ENCODE measurements at regions not wholly inside any gene's neighbourhood (a gene's known extent, or its start where the extent isn't known, plus 50 kb on each side); places are given as distances from the start of the nearest gene placed in this dataset.

DNA sequence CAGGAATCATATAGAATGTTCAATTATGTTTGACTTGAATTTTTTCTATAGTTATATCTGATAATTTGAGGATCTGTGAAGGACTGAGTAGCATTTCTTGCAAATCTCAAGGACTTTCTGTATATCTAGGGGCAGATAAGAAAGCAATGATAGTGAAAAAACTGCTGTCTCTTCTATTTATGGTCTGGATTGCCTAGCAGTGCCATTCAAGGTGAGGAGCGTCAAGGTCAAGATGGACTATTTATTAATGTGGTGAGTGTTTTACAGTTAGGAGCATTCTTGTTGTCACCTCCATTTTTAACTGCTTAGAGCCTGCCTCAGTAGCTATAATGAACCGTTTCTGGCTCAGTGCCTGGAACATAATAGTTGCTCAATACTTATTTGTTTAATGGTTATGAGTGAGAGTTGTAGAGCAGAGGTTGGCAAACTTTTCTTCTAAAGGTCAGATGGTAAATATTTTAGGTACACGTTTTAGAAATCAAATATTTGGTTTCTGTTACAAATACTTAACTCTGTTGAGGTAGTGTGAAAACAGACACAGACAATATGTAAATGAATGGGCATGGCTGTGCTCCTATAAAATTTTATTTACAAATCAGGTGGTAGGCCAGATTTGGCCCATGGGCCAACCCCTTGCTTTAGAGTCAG, 523.2 kb upstream of the IGFBP7 start:
- FAIRE-seq: no peak
- TF ChIP-seq, protein P1, sequence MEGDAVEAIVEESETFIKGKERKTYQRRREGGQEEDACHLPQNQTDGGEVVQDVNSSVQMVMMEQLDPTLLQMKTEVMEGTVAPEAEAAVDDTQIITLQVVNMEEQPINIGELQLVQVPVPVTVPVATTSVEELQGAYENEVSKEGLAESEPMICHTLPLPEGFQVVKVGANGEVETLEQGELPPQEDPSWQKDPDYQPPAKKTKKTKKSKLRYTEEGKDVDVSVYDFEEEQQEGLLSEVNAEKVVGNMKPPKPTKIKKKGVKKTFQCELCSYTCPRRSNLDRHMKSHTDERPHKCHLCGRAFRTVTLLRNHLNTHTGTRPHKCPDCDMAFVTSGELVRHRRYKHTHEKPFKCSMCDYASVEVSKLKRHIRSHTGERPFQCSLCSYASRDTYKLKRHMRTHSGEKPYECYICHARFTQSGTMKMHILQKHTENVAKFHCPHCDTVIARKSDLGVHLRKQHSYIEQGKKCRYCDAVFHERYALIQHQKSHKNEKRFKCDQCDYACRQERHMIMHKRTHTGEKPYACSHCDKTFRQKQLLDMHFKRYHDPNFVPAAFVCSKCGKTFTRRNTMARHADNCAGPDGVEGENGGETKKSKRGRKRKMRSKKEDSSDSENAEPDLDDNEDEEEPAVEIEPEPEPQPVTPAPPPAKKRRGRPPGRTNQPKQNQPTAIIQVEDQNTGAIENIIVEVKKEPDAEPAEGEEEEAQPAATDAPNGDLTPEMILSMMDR (IDR thresholded peaks at IDR 0.05; ENCODE audit: insufficient read depth, missing control alignments): no peak
- DNase-seq (ENCODE audit: insufficient read length, low spot score): no peak

DNA sequence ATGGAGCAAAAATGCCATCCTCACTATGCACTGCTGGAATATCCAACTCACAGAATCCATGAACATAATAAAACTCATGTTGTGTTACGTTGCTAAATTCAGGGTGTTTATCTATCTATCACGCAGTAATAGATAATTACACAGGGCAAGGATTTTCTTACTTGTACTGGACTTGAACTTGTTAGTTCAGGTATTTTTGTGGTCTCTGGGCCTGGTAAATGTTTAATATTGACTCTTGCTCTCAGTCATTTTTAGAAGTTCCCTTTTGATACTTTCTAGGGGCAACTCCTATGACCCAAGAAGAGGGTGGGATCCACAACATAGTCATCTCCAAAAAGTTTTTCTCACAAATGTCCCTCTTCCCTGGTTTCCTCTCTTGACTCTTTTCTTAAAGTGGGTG, 522.4 kb upstream of the IGFBP7 start:
- DNase-seq (ENCODE audit: insufficient read length, low spot score) (no peak), FAIRE-seq (no peak)
- TF ChIP-seq, protein P1 (IDR thresholded peaks at IDR 0.05; ENCODE audit: insufficient read depth, missing control alignments): no peak

DNA sequence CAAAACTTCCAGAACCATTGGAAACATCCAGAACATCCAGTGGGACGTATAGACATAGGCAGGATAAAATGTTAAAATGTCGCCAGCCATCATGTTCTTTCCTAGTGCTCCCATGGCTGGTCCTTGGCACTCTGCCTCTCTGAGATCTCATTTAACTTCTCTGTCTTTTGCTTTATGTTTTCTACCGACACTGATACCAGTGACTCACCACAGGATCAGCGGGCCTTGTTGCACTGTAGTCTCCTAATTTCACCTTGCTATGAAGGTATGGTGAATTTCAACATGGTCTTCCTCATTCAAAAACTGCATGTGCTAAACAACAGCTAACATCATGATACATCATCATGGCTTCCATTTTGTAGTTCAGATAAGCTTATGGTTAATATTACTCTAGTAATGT, 521.0 kb upstream of the IGFBP7 start:
- TF ChIP-seq, protein P1 (IDR thresholded peaks at IDR 0.05; ENCODE audit: insufficient read depth, missing control alignments): no peak
- DNase-seq (ENCODE audit: insufficient read length, low spot score) (no peak), FAIRE-seq (no peak)

DNA sequence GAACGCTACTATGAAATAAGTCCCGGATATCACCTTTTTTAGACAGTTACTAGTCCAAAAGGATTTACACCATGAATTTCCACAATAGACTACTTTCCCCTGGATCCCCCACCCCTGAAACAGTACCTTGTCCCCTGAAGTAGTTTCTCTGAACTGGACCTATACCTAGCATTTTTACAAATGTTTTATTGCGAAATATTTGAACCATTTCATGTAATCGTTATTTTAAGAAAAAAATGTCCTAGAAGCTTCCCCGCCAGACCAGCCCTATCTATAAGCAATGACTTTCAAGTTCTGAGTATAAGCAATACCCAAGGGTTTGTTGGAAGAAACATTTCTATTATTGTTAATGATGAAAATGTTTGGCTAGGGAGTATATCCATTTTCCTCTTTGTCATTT, 517.8 kb upstream of the IGFBP7 start:
- FAIRE-seq (no peak), DNase-seq (ENCODE audit: insufficient read length, low spot score) (no peak)
- TF ChIP-seq, protein P1 (IDR thresholded peaks at IDR 0.05; ENCODE audit: insufficient read depth, missing control alignments): no peak

DNA sequence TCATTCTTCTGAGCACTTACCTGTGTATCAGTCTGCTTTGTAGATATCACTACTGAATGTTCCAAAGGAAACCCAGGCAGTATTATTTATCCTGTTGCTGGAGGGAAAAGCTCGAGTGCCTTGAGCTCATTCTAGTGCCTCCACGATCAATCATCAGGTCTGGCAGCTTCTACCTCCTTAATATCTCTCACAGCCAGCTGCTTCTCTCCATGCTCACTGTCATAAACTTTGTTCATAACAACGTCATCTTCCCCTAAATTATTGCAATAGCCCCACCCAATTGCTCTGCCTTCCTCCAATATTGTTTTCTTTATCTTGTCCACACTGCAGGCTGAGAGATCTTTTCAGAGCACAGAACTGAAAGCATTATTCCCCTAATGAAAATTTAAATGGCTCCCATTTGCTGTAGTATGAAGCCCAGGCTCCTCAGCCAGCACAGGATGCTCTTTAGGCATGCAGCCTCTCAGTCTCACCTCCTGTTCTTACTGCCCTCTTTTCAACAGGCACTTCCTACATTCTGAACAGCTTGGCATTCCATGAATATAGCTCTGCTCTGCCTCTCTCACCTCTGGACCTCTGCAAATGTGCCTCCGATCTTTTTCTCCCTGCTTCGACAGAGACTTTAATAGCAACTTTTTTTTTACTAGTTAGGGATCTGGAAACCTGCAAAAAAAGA, 504.2 kb upstream of the IGFBP7 start:
- TF ChIP-seq, protein P1 (IDR thresholded peaks at IDR 0.05; ENCODE audit: insufficient read depth, missing control alignments): no peak
- FAIRE-seq: no peak
- no peak for DNase-seq (ENCODE audit: insufficient read length, low spot score)

DNA sequence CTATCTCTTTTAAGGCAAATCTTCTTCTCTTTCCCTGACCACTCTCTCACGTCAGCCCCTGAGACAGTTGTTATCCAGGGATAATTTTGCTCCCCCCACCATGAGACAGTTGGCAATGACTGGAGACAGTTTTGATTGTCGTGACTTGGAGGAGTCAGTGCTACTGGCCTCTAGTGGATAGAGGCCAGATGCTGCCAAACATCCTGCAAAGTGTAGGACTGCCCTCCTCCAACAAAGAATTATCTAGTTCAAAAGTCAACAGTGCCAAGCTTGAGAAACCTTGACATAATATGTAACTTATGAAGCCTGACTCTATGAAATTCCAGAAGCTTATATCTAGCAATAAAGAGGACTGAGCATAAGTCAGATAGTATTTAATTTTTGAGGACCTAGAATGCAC, 502.1 kb upstream of the IGFBP7 start:
- DNase-seq (ENCODE audit: insufficient read length, low spot score) (no peak), FAIRE-seq (no peak)
- TF ChIP-seq, protein P1 (IDR thresholded peaks at IDR 0.05; ENCODE audit: insufficient read depth, missing control alignments): no peak

DNA sequence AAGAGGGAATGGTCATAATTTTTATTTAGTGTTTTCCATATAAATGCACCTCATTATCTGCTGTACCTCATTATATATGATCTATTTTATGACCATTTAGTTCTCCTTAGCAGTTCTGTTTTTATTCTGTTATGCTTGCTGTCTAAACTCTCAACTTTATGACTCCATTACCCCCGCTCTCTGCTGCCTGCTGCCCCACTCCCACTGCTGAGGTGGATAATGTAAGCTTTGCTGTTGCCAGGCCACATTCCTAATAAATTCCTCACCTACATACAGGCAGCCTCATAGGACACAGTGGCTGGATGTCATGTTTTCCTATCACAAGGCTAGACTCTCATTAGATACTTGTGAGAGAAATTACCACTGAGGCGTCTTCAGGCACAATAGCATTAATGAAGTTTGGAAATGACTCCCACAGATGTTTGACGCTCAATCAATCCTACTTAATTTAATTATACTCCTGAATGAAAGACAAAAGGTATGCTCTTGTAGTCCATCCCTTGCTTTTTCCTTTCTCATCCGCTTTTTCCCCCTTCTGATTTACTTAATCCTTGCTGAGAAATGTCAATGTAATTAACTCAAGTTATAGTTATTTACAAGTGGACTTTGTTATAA, 497.5 kb upstream of the IGFBP7 start:
- TF ChIP-seq, protein P1 (IDR thresholded peaks at IDR 0.05; ENCODE audit: insufficient read depth, missing control alignments): no peak
- FAIRE-seq: no peak
- no peak for DNase-seq (ENCODE audit: insufficient read length, low spot score)

All from D721Med (cell line).